ENCODE measurements at regions not wholly inside any gene's neighbourhood (a gene's known extent, or its start where the extent isn't known, plus 50 kb on each side); places are given as distances from the start of the nearest gene placed in this dataset.

DNA sequence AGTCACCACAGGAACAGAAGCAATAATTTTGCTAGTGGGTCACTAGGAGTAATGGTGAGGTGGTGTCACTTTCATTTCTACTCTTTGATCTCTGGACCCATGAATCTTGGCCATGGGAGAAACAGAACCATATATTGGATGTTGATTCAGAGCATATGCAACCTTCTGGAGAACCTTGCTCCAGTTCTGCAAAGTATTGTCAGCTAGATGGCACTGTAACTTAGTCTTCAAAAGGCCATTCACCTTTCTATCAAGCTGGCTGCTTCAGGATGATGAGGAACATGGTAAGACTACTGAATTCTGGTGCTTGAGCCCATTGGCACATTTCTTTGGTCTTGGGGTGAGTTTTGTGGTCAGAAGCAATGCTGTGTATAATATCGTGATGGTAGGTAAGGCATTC is 129.1 kb upstream of the FBN2 start:
- DNase-seq (ENCODE audit: low read depth in 3 of 3), result no peak

DNA sequence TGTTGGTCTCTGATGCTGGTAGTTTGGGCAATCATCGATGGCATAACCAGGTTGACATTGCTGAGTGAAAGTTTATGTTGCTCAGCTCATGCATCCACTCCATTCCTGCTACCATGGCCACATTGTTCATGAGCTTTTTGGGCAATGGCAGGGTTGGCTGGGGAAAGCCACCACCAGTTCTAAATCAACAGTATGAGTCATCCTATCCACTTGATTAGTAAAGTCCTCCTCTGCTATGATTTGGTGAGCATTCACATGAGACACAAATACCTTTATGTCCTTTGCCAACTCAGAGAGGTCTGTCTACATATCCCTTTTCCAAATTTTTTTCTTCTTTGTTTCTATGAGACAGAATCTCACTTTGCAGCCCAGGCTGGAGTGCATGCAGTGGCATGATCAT is 129.7 kb upstream of the FBN2 start:
- DNase-seq (ENCODE audit: low read depth in 3 of 3), result no peak

DNA sequence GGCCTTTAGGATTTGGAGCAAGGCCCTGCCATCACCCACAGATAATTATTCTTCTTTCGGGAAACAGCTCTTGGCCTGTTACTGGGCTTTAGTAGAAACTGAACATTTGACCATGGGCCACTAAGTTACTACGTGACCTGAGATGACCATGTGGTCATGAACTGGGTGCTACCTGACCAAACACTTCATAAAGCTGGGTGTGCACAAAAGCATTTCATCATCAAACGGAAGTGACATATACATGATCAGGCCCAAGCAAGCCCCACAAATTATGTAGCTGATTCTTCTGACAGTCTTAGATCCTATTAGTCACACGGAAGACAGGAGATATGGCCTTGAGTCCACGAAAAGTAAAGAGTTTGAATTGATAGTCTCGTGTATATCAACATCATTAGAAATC is 130.9 kb upstream of the FBN2 start:
- no peak for DNase-seq (ENCODE audit: low read depth in 3 of 3)

DNA sequence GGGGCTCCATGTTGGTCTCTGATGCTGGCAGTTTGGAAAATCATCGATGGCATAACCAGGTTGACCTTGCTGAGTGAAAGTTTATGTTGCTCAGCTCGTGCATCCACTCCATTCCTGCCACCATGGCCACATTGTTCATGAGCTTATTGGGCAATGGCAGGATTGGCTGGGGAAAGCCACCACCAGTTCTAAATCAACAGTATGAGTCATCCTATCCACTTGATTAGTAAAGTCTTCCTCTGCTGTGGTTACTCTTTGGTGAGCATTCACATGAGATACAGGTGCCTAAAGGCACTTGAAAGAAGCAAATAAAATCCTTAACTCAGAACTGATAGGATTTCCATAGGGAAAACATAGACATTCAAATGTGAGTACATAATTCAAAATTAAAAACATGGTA is 131.8 kb upstream of the FBN2 start:
- no peak for DNase-seq (ENCODE audit: low read depth in 3 of 3)

DNA sequence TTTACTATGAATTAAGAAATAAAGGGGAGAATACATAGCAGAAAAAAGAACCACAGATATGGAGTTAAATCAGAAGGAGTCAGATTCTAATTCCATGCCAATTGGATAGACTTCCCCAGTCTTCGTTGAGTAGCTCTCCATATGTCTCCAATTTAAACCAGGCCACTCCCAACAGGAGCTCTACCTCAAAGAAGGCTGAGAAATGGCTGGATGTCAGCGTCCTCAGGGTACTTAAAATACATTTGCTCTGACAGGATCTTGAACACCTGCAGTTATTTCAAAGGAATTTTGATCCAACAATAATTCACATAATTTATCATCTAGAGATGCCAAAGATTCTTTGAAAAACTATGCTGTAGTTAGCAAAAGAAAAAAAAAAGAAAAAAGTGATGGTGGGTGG is 133.9 kb upstream of the FBN2 start:
- DNase-seq (ENCODE audit: low read depth in 3 of 3), result no peak

DNA sequence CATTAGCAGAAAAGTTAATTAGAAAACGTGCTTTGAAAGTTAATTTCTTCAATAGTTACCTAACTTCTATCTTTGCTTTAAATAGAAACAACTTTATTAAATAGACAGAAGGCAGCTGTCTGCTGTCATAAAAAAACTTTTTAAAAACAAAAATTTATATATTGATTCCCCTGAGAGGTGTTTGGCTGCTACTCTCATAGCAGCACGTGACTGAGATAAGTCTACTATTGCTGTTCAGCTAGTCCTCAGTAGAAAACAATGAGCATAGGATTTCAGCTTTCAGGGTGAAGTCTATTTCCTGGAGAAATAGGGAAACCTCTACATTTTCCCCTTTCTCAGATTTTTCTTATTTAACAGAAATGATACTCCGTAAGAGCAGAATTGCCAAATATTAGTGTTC is 135.0 kb upstream of the FBN2 start:
- no peak for DNase-seq (ENCODE audit: low read depth in 3 of 3)

DNA sequence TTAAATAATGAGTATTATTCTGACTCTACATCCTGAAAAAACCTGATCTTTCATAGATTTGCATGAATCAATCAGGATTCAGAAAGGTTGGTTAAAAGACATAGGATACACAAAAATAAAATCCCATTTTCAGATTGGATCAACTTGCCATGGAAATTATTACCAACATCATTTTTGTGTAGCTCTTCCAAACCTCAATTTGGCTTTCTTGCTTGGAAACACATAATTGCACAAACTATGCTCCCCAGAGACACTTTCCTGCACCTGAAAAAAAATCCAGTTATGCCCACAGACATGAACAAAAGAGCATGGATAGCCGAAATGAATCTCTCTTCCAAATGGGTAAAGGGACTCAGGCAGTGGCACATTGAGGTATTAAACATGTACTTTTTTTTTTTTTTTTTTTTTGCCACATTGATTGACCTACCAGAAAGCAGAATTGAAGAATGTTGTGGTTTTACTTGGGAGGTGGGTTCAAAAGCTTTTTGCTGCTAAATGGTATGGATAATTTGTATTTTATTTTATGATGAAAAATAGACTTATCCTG is 135.4 kb upstream of the FBN2 start:
- no peak for DNase-seq (ENCODE audit: low read depth in 3 of 3)

DNA sequence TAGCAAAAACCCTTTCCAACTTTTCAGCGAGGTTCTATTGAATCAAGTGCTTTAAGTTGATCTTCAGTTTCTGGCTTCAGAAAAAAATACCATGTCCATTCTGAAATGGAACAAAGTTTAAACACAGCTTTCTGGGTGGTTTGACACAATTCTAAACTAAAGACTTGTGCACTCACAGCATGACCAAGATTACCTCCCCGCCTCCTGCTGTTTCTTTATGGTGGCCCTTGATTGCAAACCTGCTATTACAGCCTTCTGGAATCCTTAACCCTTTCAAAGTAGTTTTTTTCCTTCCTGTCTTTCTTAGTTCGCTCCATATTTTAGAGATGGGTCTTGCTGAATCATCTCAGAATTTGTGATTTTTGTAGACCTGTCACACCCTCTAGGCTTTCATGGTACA is 135.9 kb upstream of the FBN2 start:
- no peak for DNase-seq (ENCODE audit: low read depth in 3 of 3)

DNA sequence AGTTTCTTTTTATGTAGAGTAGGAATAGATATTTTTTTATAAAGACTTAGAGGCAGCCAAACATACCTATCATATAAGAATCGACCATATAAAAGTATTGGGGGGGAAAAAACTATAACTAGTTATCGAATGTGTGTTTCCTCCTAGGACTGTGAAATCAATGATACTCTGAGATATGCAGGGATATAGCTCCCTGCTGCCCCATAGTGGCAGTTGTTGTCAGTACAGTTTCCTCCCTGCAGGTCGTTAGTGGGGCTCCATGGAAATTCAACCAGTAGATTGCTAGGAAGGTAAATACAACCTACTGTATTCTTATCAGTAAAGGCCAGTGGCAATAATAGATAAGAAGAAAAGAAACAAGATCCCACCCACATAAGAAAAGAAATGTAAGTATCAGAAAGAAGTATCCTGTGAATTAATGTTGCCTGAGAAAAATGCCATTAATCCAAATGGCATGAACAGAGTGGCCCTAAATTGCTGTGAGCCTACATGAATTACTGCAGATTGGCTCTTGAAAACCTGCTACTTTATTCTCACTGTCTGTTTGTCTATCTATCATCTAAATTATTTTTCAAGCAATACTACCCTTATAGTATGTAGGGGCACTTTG is 136.9 kb upstream of the FBN2 start:
- DNase-seq (ENCODE audit: low read depth in 3 of 3), result no peak

DNA sequence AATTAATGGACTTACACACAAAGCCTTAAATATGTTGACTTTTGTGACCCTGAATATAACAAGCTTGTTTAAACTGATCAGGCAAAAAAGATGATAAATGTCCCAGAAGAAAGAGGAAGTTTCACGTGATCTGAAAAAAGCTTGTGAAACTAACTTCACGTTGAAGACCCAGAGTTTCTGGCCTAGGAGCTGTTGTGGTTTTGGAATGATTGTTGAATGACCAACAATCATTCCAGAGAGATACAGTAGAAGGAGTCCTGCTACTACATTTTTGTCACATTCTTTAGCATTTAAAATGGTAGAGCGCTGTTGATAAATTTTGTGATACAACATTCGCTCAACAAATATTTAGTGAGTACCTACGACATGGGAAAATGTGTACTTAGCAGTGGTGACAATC is 143.1 kb upstream of the FBN2 start:
- DNase-seq (ENCODE audit: low read depth in 3 of 3), result no peak

DNA sequence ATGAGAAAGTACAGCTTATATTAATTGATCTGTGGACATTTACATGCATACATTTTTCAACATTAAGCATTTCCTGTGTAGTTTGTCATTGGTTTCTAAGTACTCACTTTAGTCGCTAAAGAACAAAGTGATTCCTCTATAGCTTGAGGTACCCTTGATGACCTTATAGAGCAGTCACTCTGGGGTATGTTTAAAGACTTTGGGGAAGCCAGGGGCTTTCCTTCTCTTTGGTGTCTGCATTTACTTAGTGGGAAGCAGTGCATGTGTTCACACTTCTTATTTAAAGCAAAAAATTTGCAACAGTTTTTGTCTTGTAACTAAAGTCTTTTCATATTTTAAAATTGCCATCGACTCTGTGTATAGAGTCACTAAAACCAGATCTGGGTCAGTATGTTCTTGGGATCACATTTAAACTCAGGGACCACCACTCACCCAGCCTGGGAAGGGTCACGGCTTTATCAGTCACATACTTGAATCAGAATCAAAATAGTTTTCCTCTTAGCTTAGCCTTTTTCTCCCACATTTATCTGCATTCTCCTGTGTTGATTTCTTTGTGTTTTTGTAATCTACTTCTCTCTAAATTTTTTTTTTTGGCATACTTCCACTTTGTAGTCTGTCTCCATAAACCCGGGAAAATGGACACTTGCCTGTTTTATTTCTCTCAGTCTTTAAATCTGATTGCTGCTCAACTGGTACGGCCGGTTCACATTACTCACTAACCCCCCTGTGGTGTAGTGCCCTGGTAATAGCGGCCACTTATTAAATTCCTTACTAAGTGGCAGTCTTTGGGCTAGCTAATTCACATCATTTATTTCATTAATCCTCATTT is 143.9 kb upstream of the FBN2 start:
- DNase-seq (ENCODE audit: low read depth in 3 of 3), result no peak

DNA sequence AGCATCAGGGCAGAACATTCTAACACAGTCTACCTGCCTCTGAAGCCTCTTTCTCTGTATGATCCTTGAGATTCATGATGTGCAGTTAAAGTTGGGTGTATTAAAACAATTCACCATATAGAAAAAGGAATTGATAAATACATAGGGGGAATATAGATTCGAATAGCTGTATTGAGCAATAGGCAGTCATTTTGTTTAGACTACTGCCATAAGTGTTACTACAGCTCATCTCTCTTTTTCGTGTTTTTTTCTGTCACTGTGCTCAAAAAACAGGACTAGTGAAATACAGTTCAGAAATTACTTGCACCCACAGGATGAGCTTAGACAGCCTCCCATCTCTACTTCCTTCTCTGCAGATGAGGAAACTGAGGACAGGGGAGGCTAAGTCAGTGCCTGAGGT is 144.6 kb upstream of the FBN2 start:
- DNase-seq (ENCODE audit: low read depth in 3 of 3), result no peak

DNA sequence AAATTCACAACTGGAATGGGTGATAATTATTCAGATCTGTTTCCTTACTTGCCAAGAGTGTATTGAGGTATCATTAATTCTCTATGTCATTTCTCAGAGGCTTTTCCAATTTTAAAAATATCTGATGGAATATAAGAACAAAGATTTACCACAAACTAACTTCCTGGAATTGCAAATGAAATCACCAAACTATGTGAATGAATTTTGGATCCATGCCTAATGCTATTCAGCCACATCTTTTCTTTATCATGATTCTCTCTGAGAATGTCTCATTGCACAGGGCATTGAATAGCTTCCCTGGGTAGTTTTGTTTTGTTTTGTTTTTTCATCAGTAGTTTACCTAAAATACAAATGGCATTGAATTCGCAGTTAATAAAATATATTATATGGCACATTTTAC is 146.9 kb upstream of the FBN2 start:
- DNase-seq (ENCODE audit: low read depth in 3 of 3), result no peak

DNA sequence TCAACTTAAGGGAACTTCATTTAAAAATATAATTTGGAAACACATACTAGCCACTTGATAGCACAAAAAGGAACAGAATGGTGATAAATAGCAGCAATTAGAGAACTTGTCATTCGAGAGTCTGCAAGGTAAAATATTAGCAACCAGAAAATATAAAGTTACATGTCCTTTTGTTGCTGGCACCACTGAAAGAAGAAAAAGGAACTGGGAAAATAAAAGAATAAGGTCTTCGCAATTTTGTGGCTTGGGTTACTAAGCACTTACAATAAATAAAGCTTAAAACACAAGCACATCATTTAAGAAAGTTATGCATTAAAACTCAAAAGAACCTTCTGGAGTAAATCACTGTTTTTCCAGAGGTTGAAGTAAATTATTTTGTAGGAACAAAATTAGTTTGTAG is 149.9 kb upstream of the FBN2 start:
- no peak for DNase-seq (ENCODE audit: low read depth in 3 of 3)

DNA sequence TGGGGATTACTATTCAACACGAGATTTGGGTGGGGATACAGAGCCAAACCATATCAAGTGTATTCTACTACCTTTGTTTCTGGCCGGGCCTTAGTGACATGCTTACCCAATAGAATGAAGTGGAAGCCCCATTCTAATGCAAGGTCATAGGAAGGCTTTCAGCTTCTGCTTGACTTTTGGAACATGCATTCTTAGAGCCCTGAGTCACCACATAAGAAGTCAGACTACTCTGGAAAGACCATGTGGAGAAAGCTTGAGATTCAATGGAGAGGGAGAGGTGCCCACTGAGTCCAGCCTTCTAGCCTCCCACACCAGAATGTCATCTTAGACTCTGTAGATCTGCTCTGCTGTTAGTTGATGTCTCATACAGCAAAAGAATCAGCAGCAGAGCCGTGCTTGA is 155.7 kb upstream of the FBN2 start:
- DNase-seq (ENCODE audit: low read depth in 3 of 3), result no peak

DNA sequence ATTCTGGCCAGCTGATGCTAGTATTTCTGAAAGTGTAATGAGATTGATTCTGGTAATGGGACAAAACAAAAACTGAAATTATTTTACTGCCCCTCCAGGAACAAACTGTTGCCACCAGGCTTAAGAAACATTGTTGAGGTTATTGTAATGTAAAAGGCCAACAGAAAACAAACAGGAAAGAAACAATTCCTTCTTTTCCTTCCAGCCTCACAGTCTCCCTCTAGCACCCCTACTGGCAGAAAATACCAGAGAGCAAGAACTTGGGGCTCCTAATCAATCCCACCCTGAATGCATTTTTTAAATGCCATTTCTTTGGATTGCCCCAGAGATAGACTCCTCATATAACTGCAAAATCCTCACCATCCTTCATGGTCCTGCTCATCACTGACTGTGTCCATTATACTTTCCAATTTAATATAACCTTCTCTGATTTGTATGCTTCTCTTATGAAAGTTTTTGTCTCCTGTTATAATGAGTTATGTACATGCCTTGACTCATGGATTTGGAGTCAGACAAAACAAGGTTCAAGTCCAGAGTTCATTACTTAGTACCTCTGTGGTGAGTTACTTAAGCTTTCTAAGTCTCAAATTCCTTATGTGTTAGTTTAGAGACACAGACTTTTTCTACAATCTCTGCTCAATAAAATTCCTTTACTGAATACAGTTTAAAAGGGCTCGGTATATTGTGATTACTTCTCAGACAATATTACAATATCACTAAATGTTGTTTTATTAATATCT is 157.9 kb upstream of the FBN2 start:
- no peak for DNase-seq (ENCODE audit: low read depth in 3 of 3)

DNA sequence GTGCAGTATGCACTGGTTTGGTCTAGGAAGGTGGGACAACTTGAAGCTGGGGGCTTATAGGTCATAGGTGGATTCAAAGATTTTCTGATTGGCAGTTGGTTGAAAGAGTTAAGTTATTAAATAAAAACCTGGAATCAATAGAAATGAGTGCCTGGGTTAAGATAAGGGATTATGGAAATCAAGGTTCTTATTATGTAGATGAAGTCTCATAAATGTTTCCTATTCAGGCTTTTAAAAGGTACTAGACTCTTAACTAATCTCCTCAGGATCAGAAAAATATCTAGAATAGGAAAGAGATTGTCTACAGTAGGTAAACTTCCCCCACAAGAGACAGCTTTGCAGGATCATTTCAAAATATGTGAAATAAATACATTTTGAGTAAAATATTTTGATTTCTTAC is 163.3 kb upstream of the FBN2 start:
- DNase-seq (ENCODE audit: low read depth in 3 of 3), result no peak

DNA sequence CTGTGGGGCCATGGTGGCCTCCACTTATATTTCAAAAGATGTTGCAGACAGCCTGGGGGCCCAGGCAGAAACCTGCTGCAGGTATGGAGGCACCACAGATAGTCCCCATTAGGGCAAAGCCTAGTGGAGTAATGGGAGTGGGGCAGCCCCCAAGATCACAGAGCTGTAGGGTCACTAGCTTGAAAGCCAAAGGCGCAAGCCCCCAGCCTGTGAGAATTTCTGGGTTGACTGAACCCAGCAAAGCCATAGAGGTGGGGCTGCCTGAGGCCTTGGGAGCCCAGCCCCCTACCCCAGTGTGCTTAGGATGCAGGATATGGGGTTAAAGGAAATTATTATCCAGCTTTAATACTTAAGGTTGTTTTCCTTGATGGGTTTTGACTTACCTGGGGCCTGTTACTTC is 165.3 kb upstream of the FBN2 start:
- no peak for DNase-seq (ENCODE audit: low read depth in 3 of 3)

DNA sequence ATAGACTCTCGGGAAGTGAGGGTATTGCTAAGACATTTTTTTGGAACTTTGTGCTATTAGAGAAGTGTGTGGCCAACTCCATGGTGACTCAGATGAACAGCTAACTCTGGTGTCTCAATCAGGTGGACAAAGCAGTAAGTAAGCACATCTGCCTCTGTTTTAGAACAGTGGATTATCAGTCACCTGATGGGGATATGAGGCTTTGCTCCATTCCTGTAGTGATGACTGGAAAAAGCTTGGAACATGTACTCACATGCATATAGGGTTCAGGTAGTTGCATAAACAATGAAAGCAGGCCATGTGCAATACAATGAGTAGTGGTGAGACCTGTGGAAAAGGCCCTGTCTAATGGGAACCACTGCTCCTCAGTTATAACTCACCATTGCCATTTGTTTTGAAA is 168.2 kb upstream of the FBN2 start:
- DNase-seq (ENCODE audit: low read depth in 3 of 3), result no peak

DNA sequence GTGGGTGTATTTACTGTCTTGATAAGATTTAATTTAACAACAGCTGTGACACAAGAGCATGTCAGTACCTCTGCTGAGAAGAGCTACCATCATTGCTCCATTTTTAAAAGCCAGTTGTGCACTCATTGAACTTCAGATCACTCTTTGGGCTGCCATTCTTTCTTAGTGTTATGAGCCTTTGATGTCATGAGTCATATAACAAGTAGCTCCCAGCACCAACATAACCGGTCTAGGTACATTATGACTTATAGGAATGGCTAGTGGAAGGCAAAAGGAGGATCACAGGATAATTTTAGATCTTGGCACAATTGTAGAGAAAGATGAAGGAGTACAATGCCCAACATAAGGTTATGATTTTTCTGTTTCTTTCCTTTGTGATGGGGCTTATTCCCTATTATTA is 170.8 kb upstream of the FBN2 start:
- DNase-seq (ENCODE audit: low read depth in 3 of 3), result no peak

DNA sequence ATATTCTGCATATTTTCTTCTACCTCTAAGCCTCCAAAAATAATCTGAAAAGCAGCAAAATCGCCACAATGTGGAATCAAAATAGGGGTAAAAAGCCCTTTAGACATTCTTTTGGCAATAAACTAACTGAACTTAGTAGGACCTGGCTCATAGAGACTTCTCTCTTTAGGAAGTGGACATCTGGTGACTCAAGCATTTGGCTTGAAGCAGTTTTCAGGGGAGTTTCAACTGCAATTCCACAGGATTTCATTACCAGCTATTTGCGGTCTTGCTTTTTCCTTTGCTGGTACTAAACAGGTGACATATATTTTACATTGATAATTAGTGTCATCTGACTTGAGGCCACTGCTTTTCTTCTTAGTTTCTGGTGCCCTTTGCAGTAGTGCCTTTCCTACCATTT is 173.2 kb upstream of the FBN2 start:
- no peak for DNase-seq (ENCODE audit: low read depth in 3 of 3)

DNA sequence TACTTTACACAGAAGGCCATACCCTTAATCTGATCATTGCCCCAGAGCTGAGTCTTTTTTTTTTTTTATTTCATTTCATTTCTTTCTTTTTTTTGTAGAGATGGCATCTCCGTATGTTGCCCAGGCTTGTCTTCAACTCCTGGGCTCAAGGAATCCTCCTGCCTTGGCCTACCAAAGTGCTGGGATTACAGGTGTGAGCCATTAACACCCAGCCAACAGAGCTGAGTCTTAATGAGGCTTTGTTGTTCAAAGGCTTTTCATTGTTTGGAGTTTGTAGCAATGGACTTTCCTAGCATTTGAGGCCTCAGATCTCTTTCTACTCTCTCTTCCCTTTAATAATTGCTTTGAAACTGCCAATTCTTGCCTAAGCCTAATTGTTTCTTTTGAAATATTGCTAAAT is 176.5 kb upstream of the FBN2 start:
- no peak for DNase-seq (ENCODE audit: low read depth in 3 of 3)

DNA sequence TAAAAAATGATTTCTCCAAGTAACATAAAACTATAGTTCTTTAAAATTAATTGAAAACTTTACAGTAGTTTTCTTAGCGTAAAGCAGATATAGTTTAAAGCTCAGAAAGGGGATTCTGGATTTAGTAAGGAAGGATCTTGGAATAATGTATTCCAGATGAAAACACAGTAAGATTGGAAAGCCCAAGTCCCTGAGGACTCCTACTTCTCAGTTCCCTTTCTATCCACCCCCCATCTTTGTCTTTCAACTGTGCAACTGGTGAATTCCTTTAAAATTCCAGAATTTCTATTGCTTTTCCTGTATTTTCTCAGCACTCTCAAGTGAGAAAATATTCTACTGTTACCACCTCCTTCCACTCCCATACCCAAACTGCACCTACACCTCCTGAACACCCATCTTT is 184.5 kb upstream of the FBN2 start:
- no peak for DNase-seq (ENCODE audit: low read depth in 3 of 3)
